DOHH2 (cell line): ENCODE measurements at regions not wholly inside any gene's neighbourhood (a gene's known extent, or its start where the extent isn't known, plus 50 kb on each side); places are given as distances from the start of the nearest gene placed in this dataset.

Experiments used
- H3F3A ChIP-seq: fragments of 200-600 bp; sonication (generic), shearing (Covaris generic); 2 replicates; pipeline ENCODE4 v1.6.0; 2016; ENCODE audit warnings: antibody characterized with exemption, mild to moderate bottlenecking; ENCODE audit not compliant: control insufficient read depth, insufficient read depth
- H3K27ac ChIP-seq: fragments of 200-600 bp; sonication (generic); 2 replicates; pipeline ENCODE4 v1.5.1; 2014; ENCODE audit warnings: low read depth, mild to moderate bottlenecking, low read length, moderate library complexity
- H3K27me3 ChIP-seq: fragments of 200-600 bp; sonication (generic); 2 replicates; pipeline ENCODE4 v1.6.1; 2014; ENCODE audit warnings: mild to moderate bottlenecking, low read length, mixed read lengths; ENCODE audit not compliant: control insufficient read depth
- H3K36me3 ChIP-seq: fragments of 200-600 bp; sonication (generic); 2 replicates; pipeline ENCODE4 v1.6.1; 2014; ENCODE audit warnings: mild to moderate bottlenecking, low read length, moderate library complexity, mixed read lengths; ENCODE audit not compliant: control insufficient read depth
- H3K4me1 ChIP-seq: fragments of 200-600 bp; sonication (generic); 2 replicates; pipeline ENCODE4 v1.6.1; 2014; ENCODE audit warnings: mild to moderate bottlenecking, low read length, mixed read lengths; ENCODE audit not compliant: control insufficient read depth
- H3K4me2 ChIP-seq: fragments of 200-600 bp; sonication (generic); 2 replicates; pipeline ENCODE4 v1.6.0; 2014; ENCODE audit warnings: mild to moderate bottlenecking, low read length, moderate library complexity
- H3K4me3 ChIP-seq: fragments of 200-600 bp; sonication (generic); 2 replicates; pipeline ENCODE4 v1.5.1; 2014; ENCODE audit warnings: mild to moderate bottlenecking, low read length, mixed read lengths
- H3K79me2 ChIP-seq: fragments of 200-600 bp; sonication (generic); 2 replicates; pipeline ENCODE4 v1.6.1; 2014; ENCODE audit warnings: mild to moderate bottlenecking, low read length, mixed read lengths; ENCODE audit not compliant: control insufficient read depth
- H3K9me2 ChIP-seq: fragments of 200-600 bp; sonication (generic); replicated peaks from 2 replicates; pipeline ENCODE4 v1.6.1; 2014; ENCODE audit warnings: mild to moderate bottlenecking, low read length, mixed read lengths; ENCODE audit not compliant: control insufficient read depth
- H3K9me3 ChIP-seq: fragments of 200-600 bp; sonication (generic); 2 replicates; pipeline ENCODE4 v1.6.1; 2014; ENCODE audit warnings: antibody characterized with exemption, low read length, mixed read lengths; ENCODE audit not compliant: control insufficient read depth, insufficient read depth
- H4K20me1 ChIP-seq: fragments of 200-600 bp; sonication (generic); 2 replicates; pipeline ENCODE4 v1.6.0; 2014; ENCODE audit warnings: low read depth, mild to moderate bottlenecking, antibody characterized with exemption, low read length, moderate library complexity; ENCODE audit not compliant: control insufficient read depth, insufficient read depth
- CTCF ChIP-seq: fragments of 200-600 bp; sonication (generic); IDR thresholded peaks from one replicate; pipeline ENCODE4 v1.5.1; 2014; ENCODE audit warnings: antibody characterized with exemption, mild to moderate bottlenecking, low read depth, low read length; ENCODE audit not compliant: poor library complexity, severe bottlenecking
- EZH2phosphoT487 ChIP-seq: fragments of 200-600 bp; sonication (generic); IDR thresholded peaks from 2 replicates; pipeline ENCODE4 v1.6.1; 2017; ENCODE audit warnings: borderline replicate concordance, mild to moderate bottlenecking, antibody characterized with exemption, low read length, moderate library complexity, mixed read lengths

- Histone ChIP-seq H4K20me1 (no peaks in the 10 kb centered on the region), H3K9me3 (no peaks in the 10 kb centered on the region), H3K4me1 (no peaks in the 10 kb centered on the region), H3K27me3 (no peaks in the 10 kb centered on the region), H3K27ac (no peak overlapping the region), H3K36me3 (no peaks in the 10 kb centered on the region), H3K4me3 (no peak overlapping the region), H3K79me2 (no peaks in the 10 kb centered on the region), H3K4me2 (no peak overlapping the region), H3K9me2 (no peaks in the 10 kb centered on the region), H3F3A (no peaks in the 10 kb centered on the region)
- no peak for TF ChIP-seq CTCF
- no peak for TF ChIP-seq EZH2phosphoT487
These were observed 204.7 kb downstream of the FBXO15 start for GRCh38 chr18:73942956-73943355.

- Histone ChIP-seq H3K79me2 (no peaks in the 10 kb centered on the region), H3K27me3 (no peaks in the 10 kb centered on the region), H3K9me2 (no peaks in the 10 kb centered on the region), H3F3A (no peaks in the 10 kb centered on the region), H3K27ac (no peak overlapping the region), H3K36me3 (no peaks in the 10 kb centered on the region), H3K4me3 (no peak overlapping the region), H4K20me1 (no peaks in the 10 kb centered on the region), H3K4me2 (no peak overlapping the region), H3K4me1 (no peaks in the 10 kb centered on the region), H3K9me3 (no peaks in the 10 kb centered on the region)
- TF ChIP-seq EZH2phosphoT487: no peak
- TF ChIP-seq CTCF: no peak
These were observed 205.5 kb downstream of the FBXO15 start for GRCh38 chr18:73942081-73942625.

- TF ChIP-seq EZH2phosphoT487 (no peak), CTCF (no peak)
- no peak overlapping the region for H3K4me3 ChIP-seq
- H3K4me1 ChIP-seq: no peaks in the 10 kb centered on the region
- no peaks in the 10 kb centered on the region for H3K79me2 ChIP-seq
- H3K36me3 ChIP-seq: no peaks in the 10 kb centered on the region
- no peaks in the 10 kb centered on the region for H3K27me3 ChIP-seq
- no peaks in the 10 kb centered on the region for H3F3A ChIP-seq
- no peak overlapping the region for H3K27ac ChIP-seq
- H3K9me3 ChIP-seq: no peaks in the 10 kb centered on the region
- no peaks in the 10 kb centered on the region for H4K20me1 ChIP-seq
- H3K4me2 ChIP-seq: no peak overlapping the region
- no peaks in the 10 kb centered on the region for H3K9me2 ChIP-seq
These were observed 206.9 kb downstream of the FBXO15 start for GRCh38 chr18:73940721-73941120.
